ENCODE measurements at regions not wholly inside any gene's neighbourhood (a gene's known extent, or its start where the extent isn't known, plus 50 kb on each side); places are given as distances from the start of the nearest gene placed in this dataset.

DNA sequence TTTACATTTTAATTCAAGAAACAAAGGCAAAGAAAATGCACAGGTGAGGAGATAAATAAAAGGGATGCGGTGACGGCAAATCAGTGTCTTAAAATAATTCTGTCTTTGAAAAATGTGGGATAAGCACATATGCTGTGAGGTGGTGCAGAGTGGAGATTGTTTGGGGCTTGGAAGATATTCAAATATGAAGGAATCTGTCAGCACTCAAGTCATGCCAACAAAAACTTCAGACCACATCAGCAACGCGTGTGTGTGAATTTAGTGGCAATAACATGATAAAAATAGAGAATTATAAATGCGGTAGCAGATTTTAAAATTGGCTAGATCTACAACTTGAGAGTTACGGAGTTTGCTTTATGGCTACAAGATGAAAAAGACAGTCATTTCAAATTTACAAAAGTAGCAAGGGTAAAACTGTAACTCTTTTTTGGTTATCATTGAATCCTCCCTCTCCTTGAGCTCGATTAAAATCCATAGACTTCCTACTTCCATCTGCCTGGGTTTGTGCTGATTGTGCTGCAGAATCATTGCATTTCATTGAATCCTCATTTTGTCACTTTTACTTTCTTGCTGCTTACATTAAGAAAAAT lies 71.5 kb upstream of the VCX2 start:
- TF ChIP-seq, protein P1, sequence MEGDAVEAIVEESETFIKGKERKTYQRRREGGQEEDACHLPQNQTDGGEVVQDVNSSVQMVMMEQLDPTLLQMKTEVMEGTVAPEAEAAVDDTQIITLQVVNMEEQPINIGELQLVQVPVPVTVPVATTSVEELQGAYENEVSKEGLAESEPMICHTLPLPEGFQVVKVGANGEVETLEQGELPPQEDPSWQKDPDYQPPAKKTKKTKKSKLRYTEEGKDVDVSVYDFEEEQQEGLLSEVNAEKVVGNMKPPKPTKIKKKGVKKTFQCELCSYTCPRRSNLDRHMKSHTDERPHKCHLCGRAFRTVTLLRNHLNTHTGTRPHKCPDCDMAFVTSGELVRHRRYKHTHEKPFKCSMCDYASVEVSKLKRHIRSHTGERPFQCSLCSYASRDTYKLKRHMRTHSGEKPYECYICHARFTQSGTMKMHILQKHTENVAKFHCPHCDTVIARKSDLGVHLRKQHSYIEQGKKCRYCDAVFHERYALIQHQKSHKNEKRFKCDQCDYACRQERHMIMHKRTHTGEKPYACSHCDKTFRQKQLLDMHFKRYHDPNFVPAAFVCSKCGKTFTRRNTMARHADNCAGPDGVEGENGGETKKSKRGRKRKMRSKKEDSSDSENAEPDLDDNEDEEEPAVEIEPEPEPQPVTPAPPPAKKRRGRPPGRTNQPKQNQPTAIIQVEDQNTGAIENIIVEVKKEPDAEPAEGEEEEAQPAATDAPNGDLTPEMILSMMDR (conservative IDR thresholded peaks at IDR 0.05; ENCODE audit: low read length): no peak
- TF ChIP-seq EZH2phosphoT487 (IDR thresholded peaks at IDR 0.05; ENCODE audit: borderline replicate concordance): no peak

All from Loucy (cell line).